BLaER1 (cell line): ENCODE measurements at regions not wholly inside any gene's neighbourhood (a gene's known extent, or its start where the extent isn't known, plus 50 kb on each side); places are given as distances from the start of the nearest gene placed in this dataset.
"Not testable (repeated sequence)": the region's sequence is repeated elsewhere in the genome, so short reads cannot be mapped to it uniquely, and the experiment has no call there.

Source experiments
- H3K27ac ChIP-seq: shearing (Covaris generic); formaldehyde crosslinking; 2 replicates; pipeline ENCODE4 v1.8.1; 2022
- H3K27me3 ChIP-seq: shearing (Covaris generic); formaldehyde crosslinking; 2 replicates; pipeline ENCODE4 v1.8.1; 2022
- H3K36me3 ChIP-seq: shearing (Covaris generic); formaldehyde crosslinking; 2 replicates; pipeline ENCODE4 v1.8.1; 2022
- H3K4me1 ChIP-seq: shearing (Covaris generic); formaldehyde crosslinking; 2 replicates; pipeline ENCODE4 v1.8.1; 2022
- H3K4me2 ChIP-seq: shearing (Covaris generic); formaldehyde crosslinking; 2 replicates; pipeline ENCODE4 v1.8.1; 2022
- H3K4me3 ChIP-seq: shearing (Covaris generic); formaldehyde crosslinking; 2 replicates; pipeline ENCODE4 v1.8.1; 2022
- H3K9ac ChIP-seq: shearing (Covaris generic); formaldehyde crosslinking; 2 replicates; pipeline ENCODE4 v1.8.1; 2022
- H3K9me3 ChIP-seq: shearing (Covaris generic); formaldehyde crosslinking; 2 replicates; pipeline ENCODE4 v1.8.1; 2022
- H4K20me1 ChIP-seq: shearing (Covaris generic); formaldehyde crosslinking; 2 replicates; pipeline ENCODE4 v1.8.1; 2022
- Cebpa-rat ChIP-seq: shearing (Covaris generic); IDR thresholded peaks from 2 replicates; pipeline ENCODE4 v1.8.1; 2022

DNA sequence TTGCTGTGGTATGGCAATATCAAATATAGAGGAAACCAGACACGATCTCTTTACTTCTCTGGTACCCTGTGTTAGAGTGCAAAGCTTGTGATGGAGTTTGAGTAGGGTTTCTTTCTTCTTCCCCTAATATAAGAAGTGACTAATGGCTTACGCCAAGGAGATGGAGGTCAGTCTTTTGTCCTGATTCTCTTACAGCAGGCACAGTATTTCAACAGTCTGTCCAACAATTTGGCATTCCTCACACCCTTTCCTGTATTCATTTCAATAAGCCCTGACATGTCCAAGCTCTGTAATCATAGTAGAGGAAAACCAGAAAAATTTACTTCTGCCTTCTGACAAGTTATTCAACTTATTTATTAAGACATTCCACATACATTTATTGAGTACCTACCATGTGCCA is 546.2 kb downstream of the TMEM135 start:
- Histone ChIP-seq H4K20me1 (no peaks in the 10 kb centered on the region), H3K4me1 (no peaks in the 10 kb centered on the region), H3K4me3 (no peak overlapping the region), H3K9me3 (peaks cover 11% of the 10 kb centered on the region; the same call in 1 of the 2 replicates), H3K27me3 (no peaks in the 10 kb centered on the region), H3K27ac (no peak overlapping the region), H3K9ac (no peak overlapping the region), H3K4me2 (no peak overlapping the region), H3K36me3 (no peaks in the 10 kb centered on the region)
- no peak for TF ChIP-seq Cebpa-rat

DNA sequence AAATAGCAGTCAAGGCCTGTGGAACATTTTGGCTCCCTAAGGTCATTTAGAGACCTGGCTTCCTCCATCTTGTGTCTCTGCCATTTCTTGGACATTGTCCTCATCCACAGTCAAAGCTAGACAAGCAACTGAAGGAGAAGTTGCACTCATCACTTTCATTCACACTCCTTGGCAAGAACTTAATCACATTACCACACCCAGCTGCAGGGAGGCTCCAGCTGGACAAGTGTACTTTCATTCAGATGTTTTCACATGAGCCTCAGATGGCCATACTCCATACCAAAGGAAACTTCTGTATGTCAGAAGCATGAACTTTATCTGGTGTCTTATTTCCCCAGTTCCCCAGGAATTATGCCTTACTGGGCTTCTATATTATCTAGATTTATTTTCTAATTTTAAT is 537.4 kb downstream of the TMEM135 start:
- H4K20me1 ChIP-seq = no peaks in the 10 kb centered on the region
- no peak overlapping the region for H3K9ac ChIP-seq
- no peak overlapping the region for H3K27ac ChIP-seq
- no peaks in the 10 kb centered on the region for H3K9me3 ChIP-seq
- H3K4me2 ChIP-seq = no peak overlapping the region
- no peaks in the 10 kb centered on the region for H3K27me3 ChIP-seq
- no peak for TF ChIP-seq Cebpa-rat
- no peak overlapping the region for H3K4me3 ChIP-seq
- no peaks in the 10 kb centered on the region for H3K4me1 ChIP-seq
- H3K36me3 ChIP-seq = no peaks in the 10 kb centered on the region

DNA sequence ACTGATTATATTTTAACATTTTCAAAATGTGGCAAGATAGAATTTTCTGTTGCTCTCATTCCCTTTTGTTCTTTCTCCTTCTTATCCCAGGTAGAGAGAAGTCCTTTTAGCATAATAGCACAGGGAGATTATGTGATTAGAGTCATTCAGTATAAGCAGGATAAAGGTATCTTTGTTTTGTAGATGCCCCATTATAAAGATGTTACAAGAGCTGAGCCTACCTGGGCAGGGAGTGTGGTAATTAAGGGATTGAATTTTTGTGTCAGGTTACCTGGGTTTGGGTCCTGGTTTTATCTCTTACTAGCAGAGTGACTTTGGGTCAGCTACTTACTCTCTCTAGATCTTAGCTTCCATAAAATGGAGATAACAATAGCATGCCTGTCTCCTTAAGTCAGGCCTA is 536.5 kb downstream of the TMEM135 start:
- no peak overlapping the region for H3K27ac ChIP-seq
- H3K4me3 ChIP-seq = no peak overlapping the region

DNA sequence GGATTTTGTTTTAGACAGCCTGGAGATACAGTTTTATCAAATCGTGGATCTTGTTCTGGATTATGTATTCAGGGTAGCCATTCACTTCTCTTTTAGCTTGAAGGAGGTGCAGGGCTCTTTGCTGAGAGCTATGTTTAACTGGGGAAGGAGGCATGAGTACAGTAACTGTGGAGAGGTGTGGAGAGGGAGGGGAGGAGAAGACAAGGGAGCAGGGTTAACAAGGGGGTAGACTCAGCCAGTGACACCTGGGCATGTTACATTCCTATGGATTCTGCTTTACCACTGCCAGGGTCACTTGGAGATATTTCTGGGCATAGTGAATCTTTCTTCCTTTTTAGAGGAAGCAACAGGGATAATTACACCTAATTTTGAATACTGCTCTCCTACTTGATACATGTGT is 536.0 kb downstream of the TMEM135 start:
- no peaks in the 10 kb centered on the region for H3K36me3 ChIP-seq
- H3K4me3 ChIP-seq = no peak overlapping the region
- no peak for TF ChIP-seq Cebpa-rat
- H3K4me1 ChIP-seq = no peaks in the 10 kb centered on the region
- H3K27me3 ChIP-seq = no peaks in the 10 kb centered on the region
- no peak overlapping the region for H3K27ac ChIP-seq
- H3K4me2 ChIP-seq = no peak overlapping the region
- no peaks in the 10 kb centered on the region for H3K9me3 ChIP-seq
- H3K9ac ChIP-seq = no peak overlapping the region
- H4K20me1 ChIP-seq = no peaks in the 10 kb centered on the region

More for the DNA sequence above, 536.5 kb downstream of the TMEM135 start:
- Histone ChIP-seq H3K27me3 (no peaks in the 10 kb centered on the region), H3K4me1 (no peaks in the 10 kb centered on the region), H3K4me2 (no peak overlapping the region), H4K20me1 (no peaks in the 10 kb centered on the region), H3K9me3 (no peaks in the 10 kb centered on the region), H3K36me3 (no peaks in the 10 kb centered on the region), H3K9ac (no peak overlapping the region)
- TF ChIP-seq Cebpa-rat = no peak

DNA sequence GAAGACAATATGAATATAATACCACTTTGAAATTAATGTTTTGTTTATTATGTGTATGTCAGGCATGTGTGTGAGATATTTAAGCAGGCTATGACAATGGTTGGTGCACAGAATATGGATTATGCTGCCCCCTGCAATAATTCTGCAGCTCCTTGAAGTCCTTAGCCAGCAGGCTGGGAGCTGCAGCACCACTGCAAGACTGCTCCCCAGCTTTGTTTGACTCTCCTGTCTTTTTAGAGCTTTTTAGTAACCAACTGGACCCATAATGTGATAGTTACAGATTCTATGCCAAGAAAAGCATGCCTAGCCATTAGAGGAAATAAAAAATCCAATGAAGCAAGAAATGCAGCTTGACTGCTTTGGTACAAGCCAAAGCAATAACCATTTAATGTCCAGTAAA is 535.1 kb downstream of the TMEM135 start:
- no peaks in the 10 kb centered on the region for H3K27me3 ChIP-seq
- TF ChIP-seq Cebpa-rat = no peak
- no peak overlapping the region for H3K9ac ChIP-seq
- H3K27ac ChIP-seq = no peak overlapping the region
- H3K9me3 ChIP-seq = no peaks in the 10 kb centered on the region
- H3K4me1 ChIP-seq = no peaks in the 10 kb centered on the region
- no peak overlapping the region for H3K4me2 ChIP-seq
- no peaks in the 10 kb centered on the region for H3K36me3 ChIP-seq
- no peaks in the 10 kb centered on the region for H4K20me1 ChIP-seq
- H3K4me3 ChIP-seq = no peak overlapping the region

DNA sequence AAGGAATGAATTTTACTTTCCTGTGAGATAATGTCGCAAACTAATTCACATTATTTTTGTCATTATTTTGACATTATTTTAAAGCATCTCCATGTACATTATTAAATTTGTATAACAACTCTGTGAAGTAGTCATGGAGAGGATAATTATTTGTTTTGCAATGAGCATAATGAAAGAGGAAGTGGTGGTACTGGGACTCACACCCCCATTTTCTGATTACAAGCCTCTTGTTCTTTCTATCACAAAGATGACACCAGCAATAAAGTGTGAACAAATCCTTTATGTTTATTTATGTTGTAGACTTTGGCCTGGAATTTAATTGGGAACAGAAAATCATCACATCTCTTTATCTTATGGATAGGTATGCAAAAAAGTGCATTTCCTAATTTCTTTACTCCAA is 522.6 kb downstream of the TMEM135 start:
- H3K4me2 ChIP-seq = no peak overlapping the region
- H3K36me3 ChIP-seq = no peaks in the 10 kb centered on the region
- no peaks in the 10 kb centered on the region for H4K20me1 ChIP-seq

DNA sequence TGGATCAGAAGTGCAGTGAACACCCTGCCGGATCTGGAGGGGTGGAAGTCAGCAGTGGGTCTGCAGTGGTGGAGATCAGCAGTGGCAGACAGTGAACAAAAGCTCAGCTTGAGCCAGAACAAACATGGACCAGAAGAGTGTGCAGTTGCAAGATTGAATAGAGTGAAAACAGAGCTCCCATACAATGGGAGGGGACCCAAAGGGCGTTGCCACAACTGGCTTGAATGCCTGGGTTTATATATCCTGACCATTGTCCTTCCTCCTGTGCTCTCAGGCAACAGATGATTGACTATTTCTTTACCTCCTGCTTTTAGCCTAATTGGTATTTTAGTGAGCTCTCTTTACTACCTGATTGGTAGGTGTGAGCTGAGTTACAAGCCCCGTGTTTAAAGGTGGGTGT is 522.1 kb downstream of the TMEM135 start:
- not testable (repeated sequence) for H3K36me3 ChIP-seq, H3K4me1 ChIP-seq, H3K4me2 ChIP-seq, H3K9ac ChIP-seq, H3K27ac ChIP-seq, H3K4me3 ChIP-seq, H3K27me3 ChIP-seq, H4K20me1 ChIP-seq, H3K9me3 ChIP-seq

More for the DNA sequence above, 522.6 kb downstream of the TMEM135 start:
- no peak overlapping the region for H3K4me3 ChIP-seq
- H3K27me3 ChIP-seq = no peaks in the 10 kb centered on the region
- no peaks in the 10 kb centered on the region for H3K4me1 ChIP-seq
- no peaks in the 10 kb centered on the region for H3K9me3 ChIP-seq
- TF ChIP-seq Cebpa-rat = no peak
- no peak overlapping the region for H3K9ac ChIP-seq
- H3K27ac ChIP-seq = no peak overlapping the region

DNA sequence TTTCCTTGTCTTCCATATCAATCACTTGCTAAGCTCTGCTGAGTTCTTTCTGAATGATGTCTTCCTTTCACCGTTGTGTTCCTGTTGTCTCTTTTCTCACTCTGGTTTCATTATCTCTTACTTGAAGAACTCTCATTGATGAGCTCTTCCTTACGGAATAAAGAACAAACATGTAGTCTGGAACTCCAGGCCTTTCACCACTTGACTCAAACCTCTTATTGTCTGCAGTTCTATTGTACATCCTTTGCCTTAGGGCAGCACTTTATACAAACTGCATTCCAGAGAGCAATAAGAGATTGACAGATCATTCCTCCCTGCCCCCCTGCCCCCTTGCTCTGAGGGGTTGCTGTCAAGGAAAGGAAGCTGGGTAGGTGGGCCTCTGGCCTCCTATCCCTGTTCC is 517.4 kb downstream of the TMEM135 start:
- H3K27ac ChIP-seq = no peak overlapping the region
- TF ChIP-seq Cebpa-rat = no peak
- H3K27me3 ChIP-seq = no peaks in the 10 kb centered on the region
- H3K4me3 ChIP-seq = no peak overlapping the region
- no peaks in the 10 kb centered on the region for H4K20me1 ChIP-seq
- H3K36me3 ChIP-seq = no peaks in the 10 kb centered on the region
- H3K9ac ChIP-seq = no peak overlapping the region
- H3K4me1 ChIP-seq = no peaks in the 10 kb centered on the region
- H3K4me2 ChIP-seq = no peak overlapping the region
- peaks cover 2% of the 10 kb centered on the region; the same call in 1 of the 2 replicates for H3K9me3 ChIP-seq

DNA sequence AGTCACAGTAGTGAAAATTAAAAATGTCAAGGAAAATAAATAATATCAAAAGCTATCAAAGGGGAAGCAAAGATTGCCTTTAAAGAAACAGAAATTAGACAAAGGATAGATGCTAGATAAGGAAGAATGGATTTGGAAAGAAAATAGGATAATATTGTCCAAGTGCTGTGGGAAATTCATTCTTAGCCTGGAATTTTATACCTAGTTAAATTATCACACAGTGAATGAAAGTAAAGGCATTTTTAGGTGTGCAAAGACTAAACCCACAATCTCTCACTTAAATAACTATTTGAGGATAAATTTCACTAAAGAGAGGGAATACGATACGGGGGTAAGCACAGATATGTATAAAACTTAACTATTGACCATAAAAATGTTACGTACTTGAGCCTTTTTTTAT is 511.1 kb downstream of the TMEM135 start:
- no peak for TF ChIP-seq Cebpa-rat
- no peaks in the 10 kb centered on the region for H4K20me1 ChIP-seq
- H3K36me3 ChIP-seq = no peaks in the 10 kb centered on the region
- H3K9ac ChIP-seq = no peak overlapping the region
- H3K9me3 ChIP-seq = peaks cover 21% of the 10 kb centered on the region
- H3K4me2 ChIP-seq = no peak overlapping the region
- H3K4me3 ChIP-seq = no peak overlapping the region
- H3K4me1 ChIP-seq = no peaks in the 10 kb centered on the region
- no peaks in the 10 kb centered on the region for H3K27me3 ChIP-seq
- H3K27ac ChIP-seq = no peak overlapping the region

DNA sequence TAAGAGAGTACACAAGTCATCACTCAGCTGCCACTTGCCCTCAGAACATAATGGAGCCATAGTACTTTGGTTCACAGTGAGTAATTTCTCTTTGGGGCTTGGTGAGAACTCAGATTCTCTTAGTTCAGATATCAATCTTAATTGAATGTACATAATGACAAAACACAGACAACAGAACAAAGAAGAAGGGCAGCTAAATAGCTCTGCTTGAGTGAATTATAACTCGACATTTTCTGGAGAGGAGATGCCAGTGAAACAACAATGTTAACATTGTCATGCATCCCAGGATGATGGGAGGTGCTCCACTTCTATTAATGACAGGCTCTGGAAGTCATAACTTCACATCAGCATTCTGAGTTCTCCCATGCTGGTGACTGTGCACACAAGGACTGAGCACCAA is 508.1 kb downstream of the TMEM135 start:
- no peaks in the 10 kb centered on the region for H3K36me3 ChIP-seq
- no peak overlapping the region for H3K9ac ChIP-seq
- H3K27me3 ChIP-seq = no peaks in the 10 kb centered on the region
- no peak overlapping the region for H3K4me2 ChIP-seq
- no peak overlapping the region for H3K4me3 ChIP-seq
- no peak for TF ChIP-seq Cebpa-rat
- H3K4me1 ChIP-seq = no peaks in the 10 kb centered on the region
- no peak overlapping the region for H3K27ac ChIP-seq
- peaks cover 43% of the 10 kb centered on the region for H3K9me3 ChIP-seq
- no peaks in the 10 kb centered on the region for H4K20me1 ChIP-seq

DNA sequence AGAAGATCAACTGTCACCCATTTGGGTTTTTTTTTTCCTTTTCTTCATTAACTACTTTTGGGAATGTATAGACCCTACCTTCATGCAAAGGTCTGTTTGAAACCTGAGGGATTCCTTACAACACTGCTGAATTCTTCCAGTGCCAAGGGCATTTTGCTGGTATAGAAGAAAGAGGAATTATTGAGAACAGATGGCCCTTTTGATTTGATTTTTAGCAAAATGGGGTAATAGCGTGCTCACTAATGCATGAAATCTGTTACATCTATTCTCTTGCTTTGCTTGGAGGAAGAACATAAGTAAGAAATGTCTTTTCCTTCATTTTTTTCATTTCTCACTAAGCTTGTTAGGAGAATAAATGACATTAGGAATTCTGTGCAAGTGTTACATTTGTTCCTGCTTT is 501.9 kb downstream of the TMEM135 start:
- no peak overlapping the region for H3K27ac ChIP-seq
- no peaks in the 10 kb centered on the region for H3K36me3 ChIP-seq
- no peaks in the 10 kb centered on the region for H4K20me1 ChIP-seq
- H3K4me2 ChIP-seq = no peak overlapping the region
- no peaks in the 10 kb centered on the region for H3K4me1 ChIP-seq
- H3K27me3 ChIP-seq = no peaks in the 10 kb centered on the region
- H3K9me3 ChIP-seq = peaks cover 30% of the 10 kb centered on the region
- H3K9ac ChIP-seq = no peak overlapping the region
- H3K4me3 ChIP-seq = no peak overlapping the region
- no peak for TF ChIP-seq Cebpa-rat
